ENCODE measurements at regions not wholly inside any gene's neighbourhood (a gene's known extent, or its start where the extent isn't known, plus 50 kb on each side); places are given as distances from the start of the nearest gene placed in this dataset.

- Histone ChIP-seq H3K36me3 (replicated peaks in 1 of 2; ENCODE audit: control insufficient read depth in 1 of 2, insufficient read depth in 2 of 2, low read length in 2 of 2) (no peaks in the 10 kb centered on the region), H3K27ac (ENCODE audit: low read depth in 1 of 2, low read length in 2 of 2) (no peak overlapping the region), H4K20me1 (ENCODE audit: insufficient read depth, low read length) (no peaks in the 10 kb centered on the region), H3K4me2 (replicated peaks; ENCODE audit: extremely low read depth, low read length, poor library complexity, severe bottlenecking) (no peak overlapping the region), H3K4me3 (replicated peaks in 1 of 3; ENCODE audit: low read depth in 2 of 3, low read length in 3 of 3) (no peak overlapping the region), H3K79me2 (ENCODE audit: insufficient read depth, low read length) (no peaks in the 10 kb centered on the region), H3K9me3 (replicated peaks in 1 of 2; ENCODE audit: control insufficient read depth in 1 of 2, insufficient read depth in 1 of 2, low read length in 2 of 2) (peaks cover 3 to 4% of the 10 kb centered on the region in 2 donors), H3K4me1 (ENCODE audit: control insufficient read depth in 1 of 2, insufficient read depth in 2 of 2, low read length in 2 of 2) (no peaks in the 10 kb centered on the region), H2AFZ (ENCODE audit: insufficient read depth, low read depth, low read length, poor library complexity, severe bottlenecking) (no peak overlapping the region), H3K9ac (ENCODE audit: insufficient read depth, low read length, poor library complexity, severe bottlenecking) (no peak overlapping the region), H3K27me3 (ENCODE audit: control insufficient read depth in 2 of 2, insufficient read depth in 2 of 2, low read length in 2 of 2) (no peaks in the 10 kb centered on the region)
- Mint-ChIP-seq H3K27ac (no peak overlapping the region), H3K4me1 (no peaks in the 10 kb centered on the region), H3K9me3 (peaks cover 0 to 6% (median 0%) of the 10 kb centered on the region in 7 donors), H3K4me3 (no peak overlapping the region), H3K36me3 (no peaks in the 10 kb centered on the region), H3K27me3 (ENCODE audit: low read depth in 3 of 3) (peaks cover 0 to 1% (median 0%) of the 10 kb centered on the region in 3 donors)
- 100% methylated on average over 2 of the region's 4 CpGs for WGBS (ENCODE audit: insufficient coverage)
- TF ChIP-seq CTCF (IDR thresholded peaks at IDR 0.05), result no peak
- no peak for DNase-seq
- intact Hi-C loops (cut with micrococcal nuclease), result no loop called here
These were observed 224.5 kb upstream of the SP8 start for GRCh38 chr7:21011153-21011552.

DNA sequence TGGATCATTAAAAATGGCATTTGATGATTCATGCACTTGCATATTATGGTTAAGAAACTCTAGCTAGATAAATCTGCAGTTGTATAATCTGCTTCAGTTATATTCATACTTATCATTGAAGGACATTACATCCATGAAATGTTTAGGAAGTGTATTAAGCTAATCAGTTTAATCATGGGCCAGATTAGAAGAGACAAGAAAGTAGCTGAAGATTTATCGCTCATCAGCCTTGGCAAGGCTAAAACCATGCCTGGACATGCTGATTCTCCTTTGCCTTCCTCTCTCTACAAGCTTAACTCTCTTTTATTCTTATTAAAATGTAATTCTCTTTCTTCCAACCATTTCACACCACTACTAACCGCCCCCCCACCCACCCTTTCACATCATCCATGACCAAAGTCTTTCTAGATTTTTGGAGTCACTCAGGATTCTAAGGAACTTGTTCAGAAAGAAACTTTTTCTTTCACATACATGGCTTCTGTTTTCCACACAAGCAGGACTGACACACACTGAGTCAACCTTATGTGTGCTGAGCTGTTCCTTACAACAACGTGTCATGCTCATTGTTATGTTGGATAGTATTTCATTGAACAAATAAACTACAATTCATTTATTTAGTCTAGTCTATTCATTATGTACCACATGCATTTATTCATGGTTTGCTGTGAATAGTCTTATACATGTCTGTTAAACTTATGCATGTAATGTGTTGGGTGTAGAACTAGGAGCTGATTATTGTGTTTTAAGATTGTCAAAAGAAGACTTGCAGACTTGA lies 227.3 kb upstream of the SP8 start:
- intact Hi-C loops (cut with micrococcal nuclease), result no loop called here
- Histone ChIP-seq H3K36me3 (replicated peaks in 1 of 2; ENCODE audit: control insufficient read depth in 1 of 2, insufficient read depth in 2 of 2, low read length in 2 of 2) (no peaks in the 10 kb centered on the region), H3K4me1 (ENCODE audit: control insufficient read depth in 1 of 2, insufficient read depth in 2 of 2, low read length in 2 of 2) (no peaks in the 10 kb centered on the region), H2AFZ (ENCODE audit: insufficient read depth, low read depth, low read length, poor library complexity, severe bottlenecking) (no peak overlapping the region), H3K4me2 (replicated peaks; ENCODE audit: extremely low read depth, low read length, poor library complexity, severe bottlenecking) (no peak overlapping the region), H4K20me1 (ENCODE audit: insufficient read depth, low read length) (no peaks in the 10 kb centered on the region), H3K79me2 (ENCODE audit: insufficient read depth, low read length) (no peaks in the 10 kb centered on the region), H3K9me3 (replicated peaks in 1 of 2; ENCODE audit: control insufficient read depth in 1 of 2, insufficient read depth in 1 of 2, low read length in 2 of 2) (peaks cover 0 to 4% of the 10 kb centered on the region in 2 donors), H3K9ac (ENCODE audit: insufficient read depth, low read length, poor library complexity, severe bottlenecking) (no peak overlapping the region), H3K27ac (ENCODE audit: low read depth in 1 of 2, low read length in 2 of 2) (no peak overlapping the region), H3K4me3 (replicated peaks in 1 of 3; ENCODE audit: low read depth in 2 of 3, low read length in 3 of 3) (no peak overlapping the region), H3K27me3 (ENCODE audit: control insufficient read depth in 2 of 2, insufficient read depth in 2 of 2, low read length in 2 of 2) (no peaks in the 10 kb centered on the region)
- no CpG with 5 or more reads among the region's 3 CpGs for WGBS (ENCODE audit: insufficient coverage)
- Mint-ChIP-seq H3K4me1 (no peaks in the 10 kb centered on the region), H3K27ac (no peak overlapping the region), H3K4me3 (no peak overlapping the region), H3K27me3 (ENCODE audit: low read depth in 3 of 3) (peaks cover 0 to 1% (median 0%) of the 10 kb centered on the region in 3 donors), H3K36me3 (no peaks in the 10 kb centered on the region), H3K9me3 (peaks cover 0 to 3% (median 0%) of the 10 kb centered on the region in 7 donors)
- DNase-seq, result no peak
- no peak for TF ChIP-seq CTCF (IDR thresholded peaks at IDR 0.05)

Data from CD14-positive monocyte (primary cell).